HepG2 (cell line): ENCODE measurements at regions not wholly inside any gene's neighbourhood (a gene's known extent, or its start where the extent isn't known, plus 50 kb on each side); places are given as distances from the start of the nearest gene placed in this dataset.
A peak's percentile ranks its signal among the peaks of the same experiment; 100 is the strongest.

Source experiments
- CBX1 ChIP-seq: IDR thresholded peaks from one replicate; pipeline ENCODE4 v1.6.1; 2016; ENCODE audit warnings: antibody characterized with exemption, low read depth
- CEBPB ChIP-seq: IDR thresholded peaks from 2 replicates; pipeline ENCODE4 v1.6.1; 2011; ENCODE audit warnings: low read depth, low read length, improper control_type of control experiment, borderline replicate concordance
- CENPX ChIP-seq: sonication (generic); formaldehyde crosslinking; IDR thresholded peaks from 2 replicates; pipeline ENCODE4 v1.9.0; 2021; ENCODE audit warnings: mild to moderate bottlenecking, missing genetic modification reagents, moderate library complexity
- DMAP1 ChIP-seq: IDR thresholded peaks from 2 replicates; pipeline ENCODE4 v1.6.1; 2016
- FOSL2 ChIP-seq: sonication (generic); formaldehyde crosslinking; IDR thresholded peaks from 2 replicates; pipeline ENCODE4 v1.4.0; 2020; ENCODE audit warnings: missing genetic modification reagents
- FOXA1 ChIP-seq, 2 experiments: fragments of 450-650 bp in 1 of 2; sonication (generic) in 1 of 2; formaldehyde crosslinking in 1 of 2; IDR thresholded peaks; 2 replicates each; pipeline versions ENCODE4 v1.4.0 to v1.6.1; 2016 to 2020; ENCODE audit warnings: missing genetic modification reagents in 1 of 2
- FOXA3 ChIP-seq: IDR thresholded peaks from 2 replicates; pipeline ENCODE4 v1.6.1; 2016; ENCODE audit warnings: missing genetic modification reagents, missing compliant biosample characterization
- GMEB2 ChIP-seq: IDR thresholded peaks from 2 replicates; pipeline ENCODE4 v1.6.1; 2016; ENCODE audit warnings: missing biosample characterization, missing genetic modification reagents, low read depth
- HOXA3 ChIP-seq: sonication (generic); formaldehyde crosslinking; IDR thresholded peaks from 2 replicates; pipeline ENCODE4 v1.5.0; 2020; ENCODE audit warnings: missing genetic modification reagents
- RARA ChIP-seq: IDR thresholded peaks from 2 replicates; pipeline ENCODE4 v1.6.1; 2016; ENCODE audit warnings: missing genetic modification reagents, missing compliant biosample characterization
- RFX5 ChIP-seq: IDR thresholded peaks from 2 replicates; pipeline ENCODE4 v1.6.1; 2011; ENCODE audit warnings: low read depth, low read length, improper control_type of control experiment
- SMARCE1 ChIP-seq: fragments of 450-650 bp; IDR thresholded peaks from 2 replicates; pipeline ENCODE4 v1.6.1; 2017; ENCODE audit warnings: borderline replicate concordance
- TBX2 ChIP-seq: sonication (generic); formaldehyde crosslinking; IDR thresholded peaks from 2 replicates; pipeline ENCODE4 v1.5.0; 2020; ENCODE audit warnings: missing genetic modification reagents, mild to moderate bottlenecking, borderline replicate concordance
- TFDP2 ChIP-seq: sonication (generic); formaldehyde crosslinking; IDR thresholded peaks from 2 replicates; pipeline ENCODE4 v1.4.0; 2020; ENCODE audit warnings: missing genetic modification reagents
- ZNF160 ChIP-seq: sonication (generic); formaldehyde crosslinking; IDR thresholded peaks from 2 replicates; pipeline ENCODE4 v1.8.0; 2022; ENCODE audit warnings: mild to moderate bottlenecking, inconsistent platforms, missing genetic modification reagents
- ZNF17 ChIP-seq: sonication (generic); formaldehyde crosslinking; IDR thresholded peaks from 2 replicates; pipeline ENCODE4 v1.5.0; 2020; ENCODE audit warnings: mild to moderate bottlenecking, missing genetic modification reagents
- ZNF180 ChIP-seq: sonication (generic); formaldehyde crosslinking; IDR thresholded peaks from 2 replicates; pipeline ENCODE4 v1.4.0; 2020; ENCODE audit warnings: low read depth, missing genetic modification reagents, borderline replicate concordance
- ZNF251 ChIP-seq: sonication (generic); formaldehyde crosslinking; IDR thresholded peaks from 2 replicates; pipeline ENCODE4 v1.9.0; 2021; ENCODE audit warnings: mild to moderate bottlenecking, missing genetic modification reagents
- ZNF333 ChIP-seq: sonication (generic); formaldehyde crosslinking; IDR thresholded peaks from 2 replicates; pipeline ENCODE4 v1.4.0; 2020; ENCODE audit warnings: mild to moderate bottlenecking, missing genetic modification reagents, borderline replicate concordance
- ZNF687 ChIP-seq: sonication (generic); formaldehyde crosslinking; IDR thresholded peaks from 2 replicates; pipeline ENCODE4 v1.5.1; 2020; ENCODE audit warnings: mild to moderate bottlenecking, missing genetic modification reagents, moderate library complexity
- TF ChIP-seq, protein P1 (sequence below): sonication (generic); formaldehyde crosslinking; IDR thresholded peaks from 2 replicates; pipeline ENCODE4 v1.5.0; 2020; ENCODE audit warnings: missing genetic modification reagents, mild to moderate bottlenecking, borderline replicate concordance

- no peak for TF ChIP-seq ZNF687 (CRISPR knock-in tag)
- no peak for TF ChIP-seq ZNF333 (CRISPR knock-in tag)
- TF ChIP-seq FOXA3 (CRISPR knock-in tag), result peak; percentile 44; the same call in 1 of the 2 replicates
- no peak for TF ChIP-seq CEBPB
- no peak for TF ChIP-seq DMAP1
- no peak for TF ChIP-seq FOXA1 (IDR thresholded peaks at IDR 0.05)
- TF ChIP-seq FOXA1 (CRISPR knock-in tag; IDR thresholded peaks at IDR 0.05), result peak; percentile 61
- TF ChIP-seq RFX5, result no peak
- TF ChIP-seq TFDP2 (CRISPR knock-in tag), result no peak
- TF ChIP-seq, protein P1, sequence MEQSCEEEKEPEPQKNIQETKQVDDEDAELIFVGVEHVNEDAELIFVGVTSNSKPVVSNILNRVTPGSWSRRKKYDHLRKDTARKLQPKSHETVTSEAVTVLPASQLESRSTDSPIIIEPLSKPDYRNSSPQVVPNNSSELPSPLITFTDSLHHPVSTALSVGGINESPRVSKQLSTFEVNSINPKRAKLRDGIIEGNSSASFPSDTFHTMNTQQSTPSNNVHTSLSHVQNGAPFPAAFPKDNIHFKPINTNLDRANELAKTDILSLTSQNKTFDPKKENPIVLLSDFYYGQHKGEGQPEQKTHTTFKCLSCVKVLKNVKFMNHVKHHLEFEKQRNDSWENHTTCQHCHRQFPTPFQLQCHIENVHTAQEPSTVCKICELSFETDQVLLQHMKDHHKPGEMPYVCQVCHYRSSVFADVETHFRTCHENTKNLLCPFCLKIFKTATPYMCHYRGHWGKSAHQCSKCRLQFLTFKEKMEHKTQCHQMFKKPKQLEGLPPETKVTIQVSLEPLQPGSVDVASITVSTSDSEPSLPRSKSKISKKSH (CRISPR knock-in tag), result no peak
- no peak for TF ChIP-seq ZNF251
- 0 out of 2 replicates have a peak, but pooled peaks have one; percentile 26 for TF ChIP-seq RARA
- no peak for TF ChIP-seq ZNF17 (CRISPR knock-in tag)
- TF ChIP-seq GMEB2 (CRISPR knock-in tag), result no peak
- TF ChIP-seq HOXA3, result no peak
- TF ChIP-seq CBX1, result no peak
- TF ChIP-seq FOSL2 (CRISPR knock-in tag), result peak; percentile 68
- TF ChIP-seq CENPX, result no peak
- no peak for TF ChIP-seq TBX2 (CRISPR knock-in tag)
- TF ChIP-seq ZNF180 (CRISPR knock-in tag), result no peak
- TF ChIP-seq ZNF160 (CRISPR knock-in tag), result no peak
- TF ChIP-seq SMARCE1, result no peak
Measured at GRCh38 chr7:34425194-34425593, 232.8 kb upstream of the NPSR1 start (continued).
